Common myeloid progenitor, CD34-positive (primary cell): ENCODE measurements at regions not wholly inside any gene's neighbourhood (a gene's known extent, or its start where the extent isn't known, plus 50 kb on each side); places are given as distances from the start of the nearest gene placed in this dataset.

Source experiments
- CTCF ChIA-PET: fragments of 350-600 bp; sonication (Branson Sonifier 250); formaldehyde crosslinking; loops from one replicate; lab custom pipeline; 2021; ENCODE audit warnings: antibody characterized with exemption; lab: Charles Lee
- POLR2A ChIA-PET: fragments of 350-600 bp; sonication (Branson Sonifier 250); formaldehyde crosslinking; loops from one replicate; lab custom pipeline; 2021; ENCODE audit warnings: antibody characterized with exemption; lab: Charles Lee
- DNase-seq, 3 donors: peaks; one replicate each; pipeline versions ENCODE4 v3.0.0 to v3.0.0-alpha.2; 2013
- H3K27ac ChIP-seq, 2 experiments: 1 replicate in 1 of 2; 2 replicates in 1 of 2; pipeline ENCODE4 v1.7.0; 2013; ENCODE audit warnings: inconsistent platforms in 2 of 2, low read length in 2 of 2, mild to moderate bottlenecking in 2 of 2, low read depth in 1 of 2, moderate library complexity in 1 of 2; ENCODE audit not compliant: severe bottlenecking in 2 of 2, insufficient read depth in 1 of 2, poor library complexity in 1 of 2
- H3K27me3 ChIP-seq, 5 experiments: replicated peaks in 2 of 5; 1 replicate in 3 of 5; 2 replicates in 2 of 5; pipeline versions ENCODE4 v1.6.1 to v1.7.0; 2013; ENCODE audit warnings: low read length in 4 of 5, mild to moderate bottlenecking in 2 of 5, moderate library complexity in 2 of 5, inconsistent platforms in 1 of 5; ENCODE audit not compliant: insufficient read depth in 5 of 5, control insufficient read depth in 4 of 5
- H3K36me3 ChIP-seq, 4 experiments: 1 replicate in 2 of 4; 2 replicates in 2 of 4; pipeline versions ENCODE4 v1.6.1 to v1.7.0; 2013; ENCODE audit warnings: low read length in 3 of 4, control low read depth in 1 of 4, mild to moderate bottlenecking in 1 of 4; ENCODE audit not compliant: control insufficient read depth in 4 of 4, insufficient read depth in 4 of 4
- H3K4me1 ChIP-seq, 4 experiments: 1 replicate in 3 of 4; 2 replicates in 1 of 4; pipeline versions ENCODE4 v1.6.1 to v1.7.1; 2013; ENCODE audit warnings: low read length in 3 of 4, mild to moderate bottlenecking in 3 of 4, control low read depth in 1 of 4, inconsistent platforms in 1 of 4, moderate library complexity in 1 of 4; ENCODE audit not compliant: control insufficient read depth in 4 of 4, insufficient read depth in 4 of 4; ENCODE audit errors: control extremely low read depth in 1 of 4
- H3K4me3 ChIP-seq, 7 experiments: 1 replicate in 4 of 7; 2 replicates in 3 of 7; pipeline versions ENCODE4 v1.5.1 to v1.7.0; 2013; ENCODE audit warnings: mild to moderate bottlenecking in 7 of 7, low read length in 6 of 7, moderate library complexity in 6 of 7, inconsistent platforms in 2 of 7, low read depth in 2 of 7, control low read depth in 1 of 7; ENCODE audit not compliant: insufficient read depth in 4 of 7, control insufficient read depth in 1 of 7; ENCODE audit errors: extremely low read depth in 1 of 7
- H3K9me3 ChIP-seq, 5 experiments: 1 replicate in 4 of 5; 2 replicates in 1 of 5; pipeline versions ENCODE4 v1.6.1 to v1.7.1; 2013; ENCODE audit warnings: low read length in 4 of 5, mild to moderate bottlenecking in 2 of 5, inconsistent platforms in 1 of 5, low read depth in 1 of 5, moderate library complexity in 1 of 5; ENCODE audit not compliant: control insufficient read depth in 4 of 5, insufficient read depth in 2 of 5; ENCODE audit errors: control extremely low read depth in 1 of 5
- WGBS: methylation state at CpG from one replicate; pipeline ENCODE4 v1.1.5; 2013; ENCODE audit not compliant: insufficient coverage; 5-methylcytosine and 5-hydroxymethylcytosine counted together

DNA sequence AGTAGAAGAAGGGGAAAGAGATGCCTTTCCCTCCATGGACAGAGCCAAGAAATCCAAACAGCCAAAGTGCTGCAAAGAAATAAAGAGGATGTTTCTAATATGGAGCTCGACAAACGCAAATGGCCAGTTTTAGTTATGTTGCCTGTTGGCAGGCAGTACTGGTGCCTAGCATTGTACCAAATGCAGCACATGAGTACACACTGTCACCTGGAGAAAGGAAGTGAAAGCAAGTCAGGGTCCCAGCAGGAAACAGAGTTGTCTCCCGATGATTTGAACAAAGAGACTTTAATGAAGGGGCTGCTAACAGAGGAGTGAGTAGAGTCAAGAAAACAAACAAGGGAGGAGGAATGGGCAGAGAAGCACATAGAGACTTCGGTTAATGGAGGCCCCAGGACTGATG, 623.0 kb downstream of the BCL11A start:
- H3K4me1 ChIP-seq: no peaks in the 10 kb centered on the region
- ChIA-PET CTCF (no interaction called here), POLR2A (no interaction called here)
- no peaks in the 10 kb centered on the region for H3K27me3 ChIP-seq
- no peak for DNase-seq
- H3K9me3 ChIP-seq: peaks cover 0 to 3% (median 0%) of the 10 kb centered on the region in 5 experiments
- no peak overlapping the region for H3K27ac ChIP-seq
- no peak overlapping the region for H3K4me3 ChIP-seq
- H3K36me3 ChIP-seq: no peaks in the 10 kb centered on the region
- WGBS: 95% methylated on average over 4 of the region's 4 CpGs

DNA sequence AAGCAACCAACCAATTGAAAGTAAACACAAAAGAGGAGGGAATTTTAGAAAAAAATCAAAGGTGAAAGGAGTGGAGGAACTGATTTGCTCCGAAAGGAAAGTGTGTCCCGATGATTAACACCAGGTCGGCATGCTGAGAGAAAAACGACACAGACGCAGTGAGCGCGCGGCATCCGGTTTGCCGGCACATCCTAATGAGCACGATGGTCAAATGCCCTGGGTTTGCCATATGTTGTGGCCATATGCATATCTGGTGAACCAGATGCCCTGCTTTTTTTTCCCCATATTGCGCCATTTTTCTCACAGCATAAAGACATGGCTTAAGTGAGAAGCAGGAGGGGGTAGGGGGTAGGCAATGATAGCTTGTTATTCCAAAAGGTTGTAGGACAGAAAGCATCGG, 626.7 kb downstream of the BCL11A start:
- DNase-seq: no peak
- peaks cover 0 to 2% (median 0%) of the 10 kb centered on the region in 5 experiments for H3K9me3 ChIP-seq
- ChIA-PET POLR2A (no interaction called here), CTCF (no interaction called here)
- H3K4me1 ChIP-seq: no peaks in the 10 kb centered on the region
- no peak overlapping the region for H3K27ac ChIP-seq
- WGBS: 98% methylated on average over 11 of the region's 13 CpGs
- H3K4me3 ChIP-seq: no peak overlapping the region
- no peaks in the 10 kb centered on the region for H3K36me3 ChIP-seq
- H3K27me3 ChIP-seq: peaks cover 0 to 3% (median 0%) of the 10 kb centered on the region in 5 experiments

DNA sequence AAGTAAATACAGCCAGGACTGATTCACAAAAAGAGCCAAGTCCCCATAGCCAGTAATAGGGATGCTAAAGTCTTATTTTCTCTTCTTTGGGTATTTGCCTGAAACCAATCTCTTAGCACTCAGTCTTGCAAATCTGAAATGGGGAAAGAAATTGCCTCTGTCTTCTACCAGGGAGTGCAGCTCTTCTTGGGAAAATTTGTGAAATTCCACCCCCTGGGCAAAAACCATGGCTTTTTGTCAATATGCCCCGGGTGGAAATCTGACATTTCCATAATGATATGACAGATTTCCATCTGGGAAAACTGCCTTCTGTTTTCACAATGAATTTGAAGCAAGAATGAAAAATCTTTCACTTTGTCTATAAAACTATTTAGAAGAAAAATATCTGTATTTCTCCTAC, 628.1 kb downstream of the BCL11A start:
- no peak for DNase-seq
- H3K36me3 ChIP-seq: no peaks in the 10 kb centered on the region
- WGBS: no CpG with 5 or more reads among the region's 1 CpG
- ChIA-PET CTCF (no interaction called here), POLR2A (no interaction called here)
- H3K4me1 ChIP-seq: no peaks in the 10 kb centered on the region
- no peaks in the 10 kb centered on the region for H3K9me3 ChIP-seq
- no peak overlapping the region for H3K27ac ChIP-seq
- peaks cover 0 to 3% (median 0%) of the 10 kb centered on the region in 5 experiments for H3K27me3 ChIP-seq
- no peak overlapping the region for H3K4me3 ChIP-seq

DNA sequence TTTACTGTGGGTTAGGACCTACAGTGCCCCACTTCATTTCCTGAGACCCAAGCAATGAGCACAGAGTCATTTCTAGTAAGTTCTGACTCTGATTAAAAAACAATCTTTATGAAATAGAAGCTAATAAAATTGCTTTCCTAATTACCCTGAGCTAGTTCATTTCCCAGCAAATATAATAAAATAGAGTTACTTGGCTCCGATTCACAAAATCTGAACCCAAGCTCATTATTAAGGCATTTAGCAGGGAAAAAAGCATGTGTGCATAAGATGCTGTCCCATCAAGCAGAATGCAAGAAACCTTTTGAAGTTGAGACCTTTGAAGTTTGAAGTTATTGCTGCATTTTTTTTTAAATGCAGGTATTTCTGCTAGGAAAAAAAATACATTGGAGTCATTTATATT, 629.1 kb downstream of the BCL11A start:
- no peak for DNase-seq
- peaks cover 0 to 3% (median 0%) of the 10 kb centered on the region in 5 experiments for H3K27me3 ChIP-seq
- CTCF ChIA-PET: interaction anchor here (0.9 to 1.4 kb wide), 2 partner anchors 11 to 900 kb away, joined by 3 read pairs; no protein-coding TSS in a partner anchor
- H3K27ac ChIP-seq: no peak overlapping the region
- H3K9me3 ChIP-seq: no peaks in the 10 kb centered on the region
- POLR2A ChIA-PET: no interaction called here
- H3K4me1 ChIP-seq: no peaks in the 10 kb centered on the region
- no peak overlapping the region for H3K4me3 ChIP-seq
- no CpG with 5 or more reads among the region's 1 CpG for WGBS
- H3K36me3 ChIP-seq: no peaks in the 10 kb centered on the region

DNA sequence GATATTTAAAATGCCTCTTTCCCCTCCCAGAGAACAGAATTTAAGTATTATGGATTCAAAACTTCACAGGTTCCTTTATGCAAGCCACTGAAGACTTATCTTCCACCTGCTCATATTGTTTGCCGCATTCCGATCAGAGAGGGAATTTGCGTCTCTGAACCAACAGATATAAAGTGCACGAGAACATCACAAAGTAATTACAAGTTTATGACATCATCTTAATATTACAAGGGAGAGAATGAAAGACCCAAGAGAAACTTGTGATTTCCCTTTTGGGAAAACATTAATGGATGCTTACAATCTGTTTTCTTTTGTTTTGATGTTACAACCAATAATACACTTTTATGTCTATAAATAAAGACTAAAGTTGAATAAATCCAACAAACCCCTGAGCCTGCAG, 631.0 kb downstream of the BCL11A start:
- no peak overlapping the region for H3K27ac ChIP-seq
- DNase-seq: no peak
- H3K36me3 ChIP-seq: no peaks in the 10 kb centered on the region
- no CpG with 5 or more reads among the region's 4 CpGs for WGBS
- ChIA-PET CTCF (no interaction called here), POLR2A (no interaction called here)
- H3K27me3 ChIP-seq: peaks cover 0 to 3% (median 0%) of the 10 kb centered on the region in 5 experiments
- no peak overlapping the region for H3K4me3 ChIP-seq
- H3K4me1 ChIP-seq: no peaks in the 10 kb centered on the region
- no peaks in the 10 kb centered on the region for H3K9me3 ChIP-seq

DNA sequence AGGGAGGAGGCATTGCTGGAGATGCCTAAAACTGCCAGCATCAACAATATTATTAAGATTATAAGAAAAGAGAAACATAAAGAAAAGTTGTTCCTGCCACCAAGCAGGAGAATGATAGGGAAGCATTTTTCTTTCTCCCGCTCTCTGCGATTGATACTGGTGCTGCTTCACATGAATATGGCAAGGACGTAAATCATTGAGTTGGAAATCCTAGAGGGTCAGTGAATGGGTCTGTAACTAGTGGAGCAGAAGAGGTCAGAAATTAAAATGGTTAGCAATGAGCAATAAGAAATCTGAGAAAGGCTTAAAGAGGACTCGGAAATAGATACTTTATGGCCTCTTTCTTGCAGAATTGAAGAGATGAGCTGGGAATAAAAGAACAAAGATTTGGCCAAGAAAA, 631.7 kb downstream of the BCL11A start:
- POLR2A ChIA-PET: no interaction called here
- no peak overlapping the region for H3K27ac ChIP-seq
- 95% methylated on average over 3 of the region's 4 CpGs for WGBS

DNA sequence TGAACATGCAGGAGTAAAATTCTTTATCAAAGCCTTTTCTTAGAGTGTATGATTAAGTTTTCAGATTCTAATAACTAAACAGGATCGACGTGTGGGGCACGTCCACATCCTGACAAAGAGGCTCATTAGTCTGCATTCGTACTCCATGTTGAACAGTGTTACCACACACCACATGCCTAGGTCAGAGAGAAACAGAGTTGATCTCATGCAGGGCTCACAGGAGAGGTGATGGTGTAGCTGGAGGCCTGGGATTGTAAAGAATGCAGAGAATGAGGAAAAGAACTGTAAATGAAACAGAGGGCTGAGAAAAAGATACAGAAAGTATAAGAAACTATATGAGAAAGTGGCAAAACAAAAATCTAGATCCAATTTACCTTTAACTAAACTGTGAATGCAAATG, 632.5 kb downstream of the BCL11A start:
- ChIA-PET POLR2A (no interaction called here), CTCF (no interaction called here)
- H3K4me3 ChIP-seq: no peak overlapping the region
- no peaks in the 10 kb centered on the region for H3K4me1 ChIP-seq
- H3K27ac ChIP-seq: no peak overlapping the region
- H3K9me3 ChIP-seq: no peaks in the 10 kb centered on the region
- no peak for DNase-seq
- peaks cover 0 to 3% (median 0%) of the 10 kb centered on the region in 5 experiments for H3K27me3 ChIP-seq
- no peaks in the 10 kb centered on the region for H3K36me3 ChIP-seq
- 97% methylated on average over 4 of the region's 4 CpGs for WGBS

More for the DNA sequence above, 631.7 kb downstream of the BCL11A start:
- Histone ChIP-seq H3K36me3 (no peaks in the 10 kb centered on the region), H3K4me1 (no peaks in the 10 kb centered on the region), H3K27me3 (peaks cover 0 to 3% (median 0%) of the 10 kb centered on the region in 5 experiments), H3K9me3 (no peaks in the 10 kb centered on the region), H3K4me3 (no peak overlapping the region)
- CTCF ChIA-PET: no interaction called here
- DNase-seq: no peak
